ENCODE measurements at regions not wholly inside any gene's neighbourhood (a gene's known extent, or its start where the extent isn't known, plus 50 kb on each side); places are given as distances from the start of the nearest gene placed in this dataset.
A peak's percentile ranks its signal among the peaks of the same experiment; 100 is the strongest.

DNA sequence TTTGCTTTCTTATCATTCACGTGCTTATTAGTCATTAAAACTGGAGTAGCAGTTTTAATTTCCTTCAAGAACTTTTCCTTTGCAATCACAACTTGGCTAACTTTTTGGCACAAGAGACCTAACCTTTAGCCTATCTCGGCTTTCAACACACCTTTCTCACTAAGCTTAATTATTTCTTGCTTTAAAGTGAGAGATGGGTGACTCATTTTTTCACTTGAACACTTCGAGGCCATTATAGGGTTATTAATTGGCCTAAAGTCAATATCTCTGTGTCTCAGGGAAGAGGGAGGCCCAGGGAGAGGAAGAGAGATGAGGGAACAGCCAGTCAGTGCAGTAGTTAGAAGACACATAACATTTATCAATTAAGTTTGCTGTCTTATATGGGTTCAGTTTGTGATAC is 289.8 kb downstream of the RBM43 start:
- DNase-seq, result no peak

DNA sequence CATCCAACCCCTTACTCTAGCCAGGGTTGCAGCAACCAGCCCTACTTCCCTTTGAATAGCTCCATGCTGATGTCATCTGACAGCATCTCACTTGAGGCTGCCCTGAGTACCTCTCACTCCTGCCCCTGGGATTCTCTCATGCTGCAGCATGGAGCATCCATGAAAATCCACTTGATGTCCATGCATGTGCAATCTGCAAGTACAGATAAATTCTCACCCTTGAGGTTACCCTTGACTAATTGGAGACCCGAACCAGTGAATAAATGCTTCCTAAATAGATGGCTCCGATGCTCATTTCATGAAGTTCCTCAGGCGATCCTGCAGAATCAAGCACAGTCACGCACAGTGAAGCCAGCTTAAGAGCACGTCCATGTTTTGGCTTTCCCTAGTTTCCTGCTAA is 298.3 kb downstream of the RBM43 start:
- DNase-seq, result no peak

DNA sequence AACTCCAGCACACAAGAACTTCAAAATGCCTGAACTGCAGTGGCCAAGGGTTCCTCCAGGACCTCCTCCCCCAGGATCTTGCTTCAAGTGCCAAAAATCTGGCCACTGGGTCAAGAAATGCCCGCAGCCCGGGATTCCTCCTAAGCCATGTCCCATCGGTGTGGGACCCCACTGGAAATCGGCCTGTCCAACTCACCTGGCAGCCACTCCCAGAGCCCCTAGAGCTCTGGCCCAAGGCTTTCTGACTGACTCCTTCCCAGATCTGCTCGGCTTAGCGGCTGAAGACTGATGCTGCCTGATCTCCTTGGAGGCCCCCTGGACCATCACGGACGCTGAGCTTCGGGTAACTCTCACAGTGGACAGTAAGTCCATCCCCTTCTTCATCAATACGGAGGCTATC is 306.4 kb downstream of the RBM43 start:
- no peak for DNase-seq

DNA sequence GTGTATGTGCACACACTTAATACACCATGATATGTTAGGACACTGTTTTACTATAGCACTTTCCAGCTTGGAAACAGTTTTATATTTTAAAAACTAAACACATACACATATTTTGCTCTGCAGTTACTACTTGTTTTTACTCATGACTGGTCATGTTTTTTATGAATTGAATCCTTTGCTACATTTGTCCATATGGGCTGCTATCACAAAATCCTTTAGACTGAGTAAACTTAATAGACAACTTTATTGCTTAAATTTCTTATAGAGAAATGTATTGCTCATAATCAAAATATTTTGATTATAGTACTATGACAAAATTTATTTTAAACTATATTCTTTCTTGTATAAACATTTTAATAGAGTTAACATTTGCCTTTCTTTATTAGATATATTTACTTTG is 314.8 kb downstream of the RBM43 start:
- DNase-seq, result no peak

GRCh38 chr2:150944315-150944714 is 317.3 kb downstream of the RBM43 start:
- no peak for DNase-seq

- no peak for DNase-seq
These were observed 322.6 kb downstream of the RBM43 start for GRCh38 chr2:150939087-150939486.

GRCh38 chr2:150938527-150938926 is 323.1 kb downstream of the RBM43 start:
- DNase-seq, result no peak

DNA sequence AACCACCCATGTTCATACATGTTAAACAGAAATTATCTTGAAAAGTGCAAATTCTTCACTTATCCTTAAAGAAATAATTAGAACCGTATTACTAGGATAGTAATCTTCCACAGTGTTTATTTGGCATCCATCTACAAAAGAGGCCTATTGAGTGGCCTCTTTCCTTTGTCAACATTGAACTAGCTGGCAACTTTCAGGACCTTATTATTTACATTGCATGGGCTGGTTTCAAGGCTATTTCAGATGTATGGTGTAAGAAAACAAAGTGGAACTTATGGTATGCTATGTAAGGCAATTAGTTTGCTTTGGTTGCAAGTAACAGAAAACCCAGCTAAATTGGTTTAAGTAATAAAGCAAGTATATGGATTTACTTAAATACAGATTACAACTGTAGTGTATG is 324.6 kb downstream of the RBM43 start:
- DNase-seq, result no peak

GRCh38 chr2:150931451-150931850 is 330.2 kb downstream of the RBM43 start:
- no peak for DNase-seq

GRCh38 chr2:150925611-150926010 is 336.1 kb downstream of the RBM43 start:
- no peak for DNase-seq

DNA sequence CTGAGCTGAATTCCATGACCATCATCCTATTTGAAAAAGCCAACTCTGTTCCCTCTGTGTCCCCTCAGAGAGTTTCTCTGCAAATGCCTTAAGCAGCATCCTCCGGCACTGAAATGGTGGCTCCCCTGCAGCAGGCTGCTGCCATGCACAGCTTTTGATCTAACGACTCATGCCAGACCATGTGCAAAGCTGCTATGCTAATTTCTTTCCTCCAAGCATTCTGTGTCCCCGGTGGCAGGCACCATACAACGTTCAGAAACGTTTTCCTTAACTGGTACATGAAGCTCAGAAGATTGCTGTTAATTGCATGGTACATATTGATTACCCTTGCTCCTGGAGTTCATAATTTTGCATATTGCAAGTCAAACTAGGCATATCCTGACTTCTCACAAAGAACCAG is 336.8 kb downstream of the RBM43 start:
- DNase-seq, result no peak

- no peak for DNase-seq
These were observed 341.8 kb downstream of the RBM43 start for GRCh38 chr2:150919901-150920300.

GRCh38 chr2:150917961-150918713 is 343.5 kb downstream of the RBM43 start:
- DNase-seq, result no peak

DNA sequence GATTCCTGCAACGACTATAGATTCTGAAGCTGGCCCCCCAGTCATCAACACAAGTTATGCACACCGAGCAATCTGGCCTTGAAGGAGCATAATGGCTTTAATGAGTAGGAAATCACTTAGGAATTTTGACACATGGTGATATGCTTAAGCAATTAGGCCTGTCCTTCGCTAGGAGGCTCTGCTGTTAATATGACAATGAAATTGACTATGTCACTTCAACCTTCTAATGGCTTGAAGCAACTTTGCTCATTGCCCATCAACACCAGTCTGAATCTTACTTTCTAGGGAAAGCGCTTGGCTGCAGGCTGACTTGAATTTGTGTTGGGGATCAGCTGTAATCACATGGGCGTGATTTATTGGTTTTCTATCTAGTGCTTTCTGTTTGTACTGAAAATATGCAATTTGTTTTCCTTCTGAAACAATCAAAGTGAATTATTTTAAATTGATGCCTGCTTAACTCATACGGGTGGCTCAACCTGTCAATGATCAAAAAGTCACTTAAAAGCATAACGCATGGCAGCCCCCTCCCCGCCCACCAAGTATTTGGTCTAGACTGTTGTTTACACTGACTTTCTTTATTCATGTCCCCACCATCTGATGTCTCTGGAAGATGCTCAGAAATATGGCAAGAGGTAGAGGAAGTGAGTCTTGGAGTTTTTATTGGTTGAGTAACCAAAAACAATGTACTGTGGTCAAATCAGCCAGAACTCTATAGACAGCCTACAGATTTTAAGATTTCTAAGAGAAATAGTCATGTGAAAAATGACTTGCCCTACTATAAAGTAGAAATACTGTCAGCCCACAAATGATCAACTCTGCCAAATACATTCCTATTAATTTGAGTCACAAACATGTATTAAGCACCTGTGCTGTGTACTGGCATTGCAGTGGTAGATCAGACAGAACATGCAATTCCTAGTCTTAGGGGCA is 344.9 kb downstream of the RBM43 start:
- no peak for DNase-seq

DNA sequence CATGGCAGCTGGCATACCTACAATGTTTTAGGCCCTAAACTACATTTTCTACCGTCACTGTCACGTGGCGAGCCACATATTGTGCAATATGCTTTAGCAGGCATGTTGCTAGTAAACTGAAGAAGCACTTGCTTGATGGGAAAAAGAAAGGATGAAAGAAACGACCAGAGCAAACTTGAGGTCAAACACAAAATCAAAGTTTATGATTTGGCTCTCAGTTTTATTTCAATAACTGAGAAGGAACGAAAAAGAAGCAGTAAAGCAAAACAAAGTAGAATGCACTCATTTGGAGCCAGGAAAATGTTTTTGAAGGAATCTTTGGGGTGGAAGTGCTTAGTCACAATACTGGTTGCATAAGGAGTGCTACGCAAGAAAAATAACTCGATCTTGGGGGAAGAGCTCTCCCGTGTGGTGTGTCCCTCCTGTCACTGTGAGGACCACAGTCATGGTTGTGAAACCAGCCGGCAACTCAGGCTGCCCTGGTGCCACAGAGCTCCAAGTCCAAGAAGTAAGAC is 349.8 kb downstream of the RBM43 start:
- peak; percentile 50 for DNase-seq

DNA sequence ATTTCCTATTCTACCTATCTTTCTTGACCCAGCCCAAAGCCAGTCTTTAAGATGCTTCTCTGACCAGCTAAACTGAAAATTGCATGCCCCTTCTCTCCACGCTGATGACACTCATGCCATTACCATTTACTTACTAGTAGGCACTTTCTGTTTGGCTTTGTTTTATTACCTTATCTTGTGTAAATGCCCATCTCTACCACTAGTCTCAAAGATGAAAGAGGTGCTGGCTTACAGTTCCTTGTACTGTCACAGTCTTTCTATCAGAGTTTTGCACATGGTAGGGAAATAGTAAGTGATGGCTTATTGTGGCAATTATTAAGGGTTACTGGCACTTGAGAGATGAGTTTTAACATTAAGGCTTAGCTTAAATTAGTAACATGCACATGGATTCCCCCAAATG is 352.1 kb downstream of the RBM43 start:
- peak; percentile 6 for DNase-seq

GRCh38 chr2:150909090-150909489 is 352.6 kb downstream of the RBM43 start:
- no peak for DNase-seq

- no peak for DNase-seq
These were observed 354.2 kb downstream of the RBM43 start for GRCh38 chr2:150907466-150907865.

DNA sequence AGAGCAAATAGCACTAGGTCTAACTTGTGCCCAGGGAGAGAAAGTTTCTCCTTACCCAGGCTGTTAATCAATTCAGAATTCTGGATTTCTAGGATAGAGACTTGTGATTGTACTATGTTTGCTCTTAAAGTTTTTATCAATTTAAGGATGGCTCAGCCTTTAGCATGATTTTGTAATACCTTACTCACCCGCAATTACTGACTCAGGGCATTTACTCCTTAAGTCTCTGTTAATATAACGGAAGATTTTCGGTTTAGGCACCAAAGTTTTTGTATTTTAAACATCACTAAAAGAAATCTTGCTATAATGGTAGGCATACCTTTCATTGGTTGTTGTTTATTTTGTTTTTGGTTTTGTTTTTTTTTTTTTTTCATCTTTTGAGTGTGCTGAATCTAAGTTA is 358.2 kb downstream of the RBM43 start:
- no peak for DNase-seq

DNA sequence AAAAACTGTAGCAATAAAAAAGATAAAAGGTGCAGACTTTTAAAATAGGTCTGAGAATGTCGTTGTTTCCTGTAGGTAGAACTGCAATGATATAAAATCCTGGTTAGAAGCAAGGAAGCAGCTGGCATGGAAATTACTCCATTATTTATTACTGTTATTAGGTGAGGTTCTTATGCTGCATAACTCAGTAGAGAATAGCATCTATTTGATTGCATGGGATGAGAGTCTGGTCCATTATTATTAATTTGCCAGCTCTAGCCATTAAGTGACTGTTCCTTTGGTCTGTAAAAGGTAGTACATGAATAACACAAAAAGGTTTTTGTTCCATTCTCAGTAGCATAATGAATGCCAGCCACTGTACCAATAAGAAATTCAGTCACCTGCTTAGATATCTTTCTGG is 358.6 kb downstream of the RBM43 start:
- no peak for DNase-seq

DNA sequence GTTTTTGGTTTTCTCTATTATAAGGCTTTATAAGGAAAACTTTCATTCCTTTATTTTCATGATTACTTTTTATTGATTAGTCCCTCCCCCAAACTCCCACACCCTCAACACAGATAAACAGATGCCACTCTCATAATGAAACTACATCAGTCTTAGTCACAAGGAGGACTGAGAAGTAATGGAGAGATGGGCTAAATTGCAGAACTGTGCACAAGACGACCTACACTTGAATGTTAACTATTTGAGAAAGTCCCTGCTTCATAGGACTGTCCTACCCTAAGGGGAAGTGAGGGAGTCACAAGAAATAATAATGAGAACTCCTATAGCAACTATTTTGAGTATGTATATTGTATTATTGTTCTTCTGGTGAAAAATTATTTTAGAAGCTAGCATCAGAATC is 360.8 kb downstream of the RBM43 start:
- DNase-seq, result no peak

DNA sequence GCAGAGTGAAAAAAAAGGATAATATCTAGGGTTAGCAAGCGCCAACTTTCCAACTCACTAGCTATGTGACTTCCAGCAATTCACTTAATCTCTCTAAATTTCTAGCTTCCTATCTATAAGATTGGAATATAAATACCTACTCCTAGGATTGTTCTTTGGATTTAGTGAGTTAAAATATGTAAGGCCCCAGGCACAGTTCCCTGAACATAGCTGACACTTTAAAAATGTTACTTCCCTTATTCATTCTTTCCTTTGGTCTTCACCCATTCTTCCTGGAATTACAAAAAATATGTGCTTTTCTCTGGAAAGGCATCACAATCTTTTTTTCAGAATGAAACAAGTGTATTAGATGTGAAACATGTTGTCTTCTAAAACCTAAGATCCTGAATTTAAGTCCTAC is 365.7 kb downstream of the RBM43 start:
- DNase-seq, result no peak

GRCh38 chr2:150889141-150889540 is 372.5 kb downstream of the RBM43 start:
- no peak for DNase-seq

DNA sequence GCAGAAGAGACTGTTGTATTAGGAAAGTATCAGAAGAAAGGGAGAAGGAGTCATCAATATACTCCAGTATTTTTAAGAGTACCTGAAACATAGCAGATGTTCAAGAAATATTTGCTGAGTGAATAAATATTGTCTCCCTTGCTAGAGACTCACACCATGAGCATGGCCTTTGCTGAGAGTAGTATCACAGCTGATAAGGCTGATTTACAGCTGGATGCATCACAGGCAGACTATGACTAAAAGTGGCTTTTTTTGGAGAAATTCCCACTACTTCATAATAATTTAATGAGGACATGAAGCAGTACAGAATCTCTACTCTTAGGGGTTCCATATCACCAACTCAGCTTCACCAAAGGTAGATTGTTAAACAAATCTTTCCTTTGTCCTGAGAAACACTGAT is 373.3 kb downstream of the RBM43 start:
- no peak for DNase-seq

Measured in hematopoietic multipotent progenitor cell treated with erythropoietin and hydrocortisone succinate and interleukin-3 and kit ligand, for 4 days (in vitro differentiated cells).